ENCODE measurements at regions not wholly inside any gene's neighbourhood (a gene's known extent, or its start where the extent isn't known, plus 50 kb on each side); places are given as distances from the start of the nearest gene placed in this dataset.

GRCh38 chr21:35256468-35256988, 207.4 kb upstream of the RUNX1 start:
- no peak for TF ChIP-seq CTCF (IDR thresholded peaks at IDR 0.05)
- TF ChIP-seq POLR2A (IDR thresholded peaks at IDR 0.05): no peak

Data from heart left ventricle (tissue), 13 donors.